Embryonic facial prominence (tissue), 1 donor: ENCODE measurements at regions not wholly inside any gene's neighbourhood (a gene's known extent, or its start where the extent isn't known, plus 50 kb on each side); places are given as distances from the start of the nearest gene placed in this dataset.
"Not testable (repeated sequence)": the region's sequence is repeated elsewhere in the genome, so short reads cannot be mapped to it uniquely, and the experiment has no call there.

ENCODE experiments used
- DNase-seq: peaks from one replicate; pipeline ENCODE4 v3.0.0-alpha.2; 2016; ENCODE audit errors: extremely low spot score

GRCh38 chr6:84353459-84354423 lies 126.3 kb upstream of the CEP162 start:
- no peak for DNase-seq

GRCh38 chr6:84350397-84350796 lies 123.0 kb upstream of the CEP162 start:
- DNase-seq: no peak

- DNase-seq: no peak
These were observed 122.1 kb upstream of the CEP162 start for GRCh38 chr6:84349542-84349941.

- no peak for DNase-seq
These were observed 121.4 kb upstream of the CEP162 start for GRCh38 chr6:84348801-84349200.

GRCh38 chr6:84346372-84346771 lies 118.9 kb upstream of the CEP162 start:
- no peak for DNase-seq

GRCh38 chr6:84344005-84344404 lies 116.6 kb upstream of the CEP162 start:
- DNase-seq: no peak

GRCh38 chr6:84340422-84340821 lies 113.0 kb upstream of the CEP162 start:
- no peak for DNase-seq

GRCh38 chr6:84333842-84334241 lies 106.4 kb upstream of the CEP162 start:
- DNase-seq: no peak

GRCh38 chr6:84332139-84333034 lies 104.9 kb upstream of the CEP162 start:
- no peak for DNase-seq

GRCh38 chr6:84330325-84330724 lies 102.9 kb upstream of the CEP162 start:
- DNase-seq: no peak

GRCh38 chr6:84329516-84329915 lies 102.1 kb upstream of the CEP162 start:
- DNase-seq: no peak

- DNase-seq: no peak
These were observed 101.6 kb upstream of the CEP162 start for GRCh38 chr6:84329077-84329476.

- no peak for DNase-seq
These were observed 90.0 kb upstream of the CEP162 start for GRCh38 chr6:84317463-84317862.

- DNase-seq: no peak
These were observed 87.0 kb upstream of the CEP162 start for GRCh38 chr6:84314377-84314898.

- DNase-seq: no peak
These were observed 81.9 kb upstream of the CEP162 start for GRCh38 chr6:84309336-84309735.

- DNase-seq: no peak
These were observed 77.4 kb upstream of the CEP162 start for GRCh38 chr6:84304881-84305280.

- DNase-seq: not testable (repeated sequence)
These were observed 63.6 kb upstream of the CEP162 start for GRCh38 chr6:84291033-84291432.

GRCh38 chr6:84284428-84285049 lies 57.1 kb upstream of the CEP162 start:
- DNase-seq: no peak

- DNase-seq: no peak
These were observed 55.1 kb upstream of the CEP162 start for GRCh38 chr6:84282550-84282949.

GRCh38 chr6:84280639-84281038 lies 53.2 kb upstream of the CEP162 start:
- DNase-seq: no peak

GRCh38 chr6:84280030-84280429 lies 52.6 kb upstream of the CEP162 start:
- no peak for DNase-seq
